Panc1 (cell line): ENCODE measurements at regions not wholly inside any gene's neighbourhood (a gene's known extent, or its start where the extent isn't known, plus 50 kb on each side); places are given as distances from the start of the nearest gene placed in this dataset.

ENCODE experiments used
- ATAC-seq: fragments of 200-7000 bp; cut with Tn5 transposase; 2 replicates; pipeline ENCODE4 v1.9.1; 2020; ENCODE audit warnings: mild to moderate bottlenecking, moderate library complexity
- BruUV-seq: library from RNA; stranded (reverse); fragments of 400-500 nt; replicated peaks from 2 replicates; lab custom pipeline; 2021; lab: Mats Ljungman, UMichigan
- CTCF ChIA-PET: fragments of 300-600 bp; sonication (Branson Sonifier 250); formaldehyde crosslinking; loops from one replicate; lab custom pipeline; 2022; ENCODE audit warnings: antibody characterized with exemption; lab: Charles Lee
- POLR2A ChIA-PET: fragments of 300-600 bp; sonication (Branson Sonifier 250); formaldehyde crosslinking; loops from one replicate; lab custom pipeline; 2022; ENCODE audit warnings: antibody characterized with exemption; lab: Charles Lee
- DNase-seq: peaks from one replicate; pipeline ENCODE4 v3.0.0-alpha.2; 2010; ENCODE audit warnings: low read depth, low spot score
- H3K27ac ChIP-seq: 2 replicates; pipeline ENCODE4 v1.5.1; 2011; ENCODE audit warnings: mild to moderate bottlenecking, low read length, inconsistent platforms
- H3K27me3 ChIP-seq: fragments of 200-500 bp; sonication (Bioruptor generic); 2 replicates; pipeline ENCODE4 v1.6.0; 2014; ENCODE audit warnings: low read length, inconsistent platforms; ENCODE audit not compliant: control insufficient read depth, insufficient read depth
- H3K36me3 ChIP-seq: fragments of 200-500 bp; sonication (Bioruptor generic); 2 replicates; pipeline ENCODE4 v1.5.1; 2014; ENCODE audit warnings: inconsistent platforms, mild to moderate bottlenecking, low read length, moderate library complexity; ENCODE audit not compliant: control insufficient read depth, insufficient read depth
- H3K4me1 ChIP-seq: 2 replicates; pipeline ENCODE4 v1.5.1; 2011; ENCODE audit warnings: inconsistent platforms, mild to moderate bottlenecking, low read length, moderate library complexity; ENCODE audit not compliant: control insufficient read depth, insufficient read depth
- H3K4me3 ChIP-seq, 2 experiments: 2 replicates each; pipeline ENCODE4 v1.5.1; 2011 to 2012; ENCODE audit warnings: low read depth in 2 of 2, low read length in 2 of 2, mild to moderate bottlenecking in 2 of 2, inconsistent platforms in 1 of 2, moderate library complexity in 1 of 2
- H3K9me3 ChIP-seq: fragments of 200-500 bp; sonication (Bioruptor generic); 2 replicates; pipeline ENCODE4 v1.5.1; 2014; ENCODE audit warnings: low read depth, mild to moderate bottlenecking, inconsistent platforms, low read length, moderate library complexity; ENCODE audit not compliant: control insufficient read depth, insufficient read depth
- POLR2AphosphoS5 ChIP-seq: IDR thresholded peaks from 2 replicates; pipeline ENCODE4 v1.6.1; 2012; ENCODE audit warnings: mild to moderate bottlenecking, low read depth, low read length, moderate library complexity
- SIN3A ChIP-seq: IDR thresholded peaks from 2 replicates; pipeline ENCODE4 v1.6.1; 2012; ENCODE audit warnings: low read depth, mild to moderate bottlenecking, low read length, moderate library complexity, borderline replicate concordance; ENCODE audit not compliant: insufficient read depth
- TCF7L2 ChIP-seq: IDR thresholded peaks from 2 replicates; pipeline ENCODE4 v1.6.1; 2011; ENCODE audit warnings: mild to moderate bottlenecking, low read depth, low read length, inconsistent platforms
- in situ Hi-C: cut with HindIII; loops from 2 replicates; pipeline ENCODE4 v1.10.0; 2016; ENCODE audit warnings: low sequenced_read_pairs, low pct_unique_long_range_greater_than_20kb
- intact Hi-C: fragments of 100-400 bp; cut with micrococcal nuclease; formaldehyde crosslinking; loops from one replicate; pipeline ENCODE4 v1.10.0; 2022; ENCODE audit not compliant: unreplicated experiment
- TF ChIP-seq, protein P1 (sequence below): fragments of 450-650 bp; IDR thresholded peaks from 2 replicates; pipeline ENCODE4 v1.5.1; 2017; ENCODE audit warnings: mild to moderate bottlenecking
- TF ChIP-seq, protein P2 (sequence below), 2 experiments: IDR thresholded peaks; 2 replicates each; pipeline ENCODE4 v1.6.1; 2011 to 2012; ENCODE audit warnings: low read depth in 2 of 2, control low read depth in 1 of 2, low read length in 1 of 2, mild to moderate bottlenecking in 1 of 2, moderate library complexity in 1 of 2; ENCODE audit not compliant: insufficient read depth in 1 of 2

DNA sequence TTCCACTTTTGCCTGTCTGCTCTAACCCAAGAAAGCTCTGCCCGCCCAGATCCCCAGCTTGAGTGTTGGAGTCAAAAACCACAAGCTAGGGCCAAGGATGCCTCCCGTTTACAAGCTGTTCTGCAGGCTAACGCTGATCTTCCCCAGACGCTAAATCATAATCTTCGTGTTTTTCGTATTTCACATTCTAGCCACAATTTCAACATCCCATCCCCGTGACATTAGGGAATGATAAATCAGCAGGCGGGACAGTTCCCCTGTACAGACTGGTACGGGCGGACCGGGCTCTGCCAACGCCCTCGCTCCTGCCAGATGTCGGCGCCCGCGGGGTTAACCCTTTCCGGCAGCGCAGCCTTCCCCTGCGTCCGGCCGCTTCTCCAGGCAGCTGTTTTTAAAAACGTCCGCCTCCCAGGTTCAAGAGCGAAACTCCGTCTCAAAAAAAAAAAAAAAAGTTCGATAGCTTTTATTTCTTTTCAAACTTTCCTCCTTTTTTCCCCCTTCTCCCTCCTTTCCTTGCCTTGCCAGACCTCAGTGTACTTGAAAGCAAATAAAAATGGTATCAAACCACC lies 81.0 kb upstream of the BNC1 start:
- in situ Hi-C loops (no loop called here), intact Hi-C loops (loop anchor here (10.0 kb wide), 1 partner anchor 111 kb away; no protein-coding TSS in a partner anchor)
- Histone ChIP-seq H3K9me3 (no peaks in the 10 kb centered on the region), H3K36me3 (no peaks in the 10 kb centered on the region), H3K27me3 (peaks cover 25% of the 10 kb centered on the region), H3K27ac (no peak overlapping the region), H3K4me3 (peak overlapping the region; percentile 4 to 9; a peak in 2 of 4 replicates), H3K4me1 (no peaks in the 10 kb centered on the region; the same call in 1 of the 2 replicates)
- ATAC-seq (peak; percentile 68; the same call in 1 of the 2 replicates), DNase-seq (no peak)
- CTCF ChIA-PET: no interaction called here
- no TSS peak for BruUV-seq
- TF ChIP-seq SIN3A (no peak), TCF7L2 (no peak), POLR2AphosphoS5 (no peak)
- TF ChIP-seq, protein P1, sequence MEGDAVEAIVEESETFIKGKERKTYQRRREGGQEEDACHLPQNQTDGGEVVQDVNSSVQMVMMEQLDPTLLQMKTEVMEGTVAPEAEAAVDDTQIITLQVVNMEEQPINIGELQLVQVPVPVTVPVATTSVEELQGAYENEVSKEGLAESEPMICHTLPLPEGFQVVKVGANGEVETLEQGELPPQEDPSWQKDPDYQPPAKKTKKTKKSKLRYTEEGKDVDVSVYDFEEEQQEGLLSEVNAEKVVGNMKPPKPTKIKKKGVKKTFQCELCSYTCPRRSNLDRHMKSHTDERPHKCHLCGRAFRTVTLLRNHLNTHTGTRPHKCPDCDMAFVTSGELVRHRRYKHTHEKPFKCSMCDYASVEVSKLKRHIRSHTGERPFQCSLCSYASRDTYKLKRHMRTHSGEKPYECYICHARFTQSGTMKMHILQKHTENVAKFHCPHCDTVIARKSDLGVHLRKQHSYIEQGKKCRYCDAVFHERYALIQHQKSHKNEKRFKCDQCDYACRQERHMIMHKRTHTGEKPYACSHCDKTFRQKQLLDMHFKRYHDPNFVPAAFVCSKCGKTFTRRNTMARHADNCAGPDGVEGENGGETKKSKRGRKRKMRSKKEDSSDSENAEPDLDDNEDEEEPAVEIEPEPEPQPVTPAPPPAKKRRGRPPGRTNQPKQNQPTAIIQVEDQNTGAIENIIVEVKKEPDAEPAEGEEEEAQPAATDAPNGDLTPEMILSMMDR: no peak
- TF ChIP-seq, protein P2, sequence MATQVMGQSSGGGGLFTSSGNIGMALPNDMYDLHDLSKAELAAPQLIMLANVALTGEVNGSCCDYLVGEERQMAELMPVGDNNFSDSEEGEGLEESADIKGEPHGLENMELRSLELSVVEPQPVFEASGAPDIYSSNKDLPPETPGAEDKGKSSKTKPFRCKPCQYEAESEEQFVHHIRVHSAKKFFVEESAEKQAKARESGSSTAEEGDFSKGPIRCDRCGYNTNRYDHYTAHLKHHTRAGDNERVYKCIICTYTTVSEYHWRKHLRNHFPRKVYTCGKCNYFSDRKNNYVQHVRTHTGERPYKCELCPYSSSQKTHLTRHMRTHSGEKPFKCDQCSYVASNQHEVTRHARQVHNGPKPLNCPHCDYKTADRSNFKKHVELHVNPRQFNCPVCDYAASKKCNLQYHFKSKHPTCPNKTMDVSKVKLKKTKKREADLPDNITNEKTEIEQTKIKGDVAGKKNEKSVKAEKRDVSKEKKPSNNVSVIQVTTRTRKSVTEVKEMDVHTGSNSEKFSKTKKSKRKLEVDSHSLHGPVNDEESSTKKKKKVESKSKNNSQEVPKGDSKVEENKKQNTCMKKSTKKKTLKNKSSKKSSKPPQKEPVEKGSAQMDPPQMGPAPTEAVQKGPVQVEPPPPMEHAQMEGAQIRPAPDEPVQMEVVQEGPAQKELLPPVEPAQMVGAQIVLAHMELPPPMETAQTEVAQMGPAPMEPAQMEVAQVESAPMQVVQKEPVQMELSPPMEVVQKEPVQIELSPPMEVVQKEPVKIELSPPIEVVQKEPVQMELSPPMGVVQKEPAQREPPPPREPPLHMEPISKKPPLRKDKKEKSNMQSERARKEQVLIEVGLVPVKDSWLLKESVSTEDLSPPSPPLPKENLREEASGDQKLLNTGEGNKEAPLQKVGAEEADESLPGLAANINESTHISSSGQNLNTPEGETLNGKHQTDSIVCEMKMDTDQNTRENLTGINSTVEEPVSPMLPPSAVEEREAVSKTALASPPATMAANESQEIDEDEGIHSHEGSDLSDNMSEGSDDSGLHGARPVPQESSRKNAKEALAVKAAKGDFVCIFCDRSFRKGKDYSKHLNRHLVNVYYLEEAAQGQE (IDR thresholded peaks at IDR 0.05; ENCODE audit: insufficient read depth in 1 of 2, low read depth in 2 of 2, low read length in 1 of 2): no peak
- POLR2A ChIA-PET: no interaction called here

DNA sequence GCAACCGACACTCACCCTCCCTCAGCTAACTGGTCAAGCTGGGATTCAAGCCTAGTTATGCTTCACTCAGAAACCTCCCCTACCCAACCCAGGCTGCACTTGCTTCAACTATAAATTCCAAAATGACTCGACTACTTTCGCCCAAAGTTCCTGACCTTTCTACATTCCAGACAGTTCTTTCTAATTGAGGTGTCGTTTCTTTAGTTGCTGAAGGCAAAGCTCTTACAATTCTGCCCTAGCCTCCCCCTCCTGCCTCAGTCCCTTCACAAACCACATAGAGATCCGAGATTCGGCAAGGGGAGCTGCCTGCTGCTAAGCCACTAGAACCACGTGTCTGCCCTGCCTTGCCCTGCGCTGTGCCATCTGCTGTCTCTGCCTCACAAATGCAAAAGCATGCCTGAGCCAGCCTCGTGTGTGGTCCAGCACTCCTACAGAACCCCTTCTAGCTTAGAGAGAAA lies 74.7 kb upstream of the SH3GL3 start:
- H3K4me3 ChIP-seq: no peak overlapping the region
- intact Hi-C loops (no loop called here), in situ Hi-C loops (no loop called here)
- ChIA-PET CTCF (no interaction called here), POLR2A (no interaction called here)
- H3K36me3 ChIP-seq: no peaks in the 10 kb centered on the region
- peak; percentile 38; the same call in 1 of the 2 replicates for ATAC-seq
- no peak overlapping the region for H3K27ac ChIP-seq
- no peaks in the 10 kb centered on the region for H3K9me3 ChIP-seq
- H3K4me1 ChIP-seq: no peaks in the 10 kb centered on the region
- H3K27me3 ChIP-seq: peaks cover 12% of the 10 kb centered on the region
- no peak for DNase-seq
- BruUV-seq: no TSS peak
- TF ChIP-seq SIN3A: no peak

DNA sequence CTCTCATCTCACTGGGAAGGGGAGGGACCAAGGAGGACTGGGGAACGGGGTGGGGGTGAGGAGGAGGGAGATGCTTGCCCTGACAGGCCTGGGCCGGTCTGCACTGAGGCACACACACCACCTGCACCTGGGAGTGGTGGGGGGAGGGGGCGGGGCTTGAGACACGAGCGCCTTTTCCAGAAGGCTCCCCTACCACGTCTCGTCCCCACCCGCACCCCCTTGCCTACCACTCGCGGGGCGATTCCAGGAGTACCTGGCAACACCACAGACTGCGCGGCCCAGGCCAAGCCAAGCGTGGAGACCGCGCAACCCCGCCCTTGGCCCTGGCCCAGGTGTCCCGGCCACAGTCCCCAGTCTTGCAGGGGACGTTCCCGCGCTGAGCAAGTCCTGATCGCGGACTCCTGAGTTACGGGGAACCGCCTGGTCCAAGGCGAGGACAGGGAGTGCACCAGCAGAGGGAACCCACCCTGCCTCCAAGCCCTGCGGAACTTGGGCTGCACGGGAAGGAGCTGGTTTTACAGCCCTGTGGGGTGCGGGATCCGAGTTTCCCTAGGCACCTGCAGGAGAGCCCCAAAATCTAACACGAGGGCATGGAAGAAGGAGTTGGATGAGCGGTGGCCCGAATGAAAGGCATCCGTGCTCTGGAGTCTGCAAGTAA lies 68.1 kb upstream of the SH3GL3 start:
- ATAC-seq (no peak), DNase-seq (no peak)
- H3K4me1 ChIP-seq: no peaks in the 10 kb centered on the region
- no peaks in the 10 kb centered on the region for H3K36me3 ChIP-seq
- no peaks in the 10 kb centered on the region for H3K9me3 ChIP-seq
- ChIA-PET POLR2A (no interaction called here), CTCF (no interaction called here)
- in situ Hi-C loops (no loop called here), intact Hi-C loops (no loop called here)
- TF ChIP-seq, protein P2 (IDR thresholded peaks at IDR 0.05; ENCODE audit: insufficient read depth in 1 of 2, low read depth in 2 of 2, low read length in 1 of 2): no peak
- no peak for TF ChIP-seq TCF7L2
- TF ChIP-seq, protein P1: no peak
- TF ChIP-seq SIN3A: no peak
- TF ChIP-seq POLR2AphosphoS5: no peak
- no peak overlapping the region for H3K4me3 ChIP-seq
- no peak overlapping the region for H3K27ac ChIP-seq
- BruUV-seq: no TSS peak
- peaks cover 2% of the 10 kb centered on the region; the same call in 1 of the 2 replicates for H3K27me3 ChIP-seq
